Activated T-helper 9 cell treated with anti-CD3 and anti-CD28 coated beads, Interleukin-2, amount 50 U/mL, for 16 hours (primary cell): ENCODE measurements at regions not wholly inside any gene's neighbourhood (a gene's known extent, or its start where the extent isn't known, plus 50 kb on each side); places are given as distances from the start of the nearest gene placed in this dataset.
"Not testable (repeated sequence)": the region's sequence is repeated elsewhere in the genome, so short reads cannot be mapped to it uniquely, and the experiment has no call there.

Source experiments
- DNase-seq: peaks from one replicate; pipeline ENCODE4 v3.0.0-alpha.2; 2020; ENCODE audit warnings: low read depth

DNA sequence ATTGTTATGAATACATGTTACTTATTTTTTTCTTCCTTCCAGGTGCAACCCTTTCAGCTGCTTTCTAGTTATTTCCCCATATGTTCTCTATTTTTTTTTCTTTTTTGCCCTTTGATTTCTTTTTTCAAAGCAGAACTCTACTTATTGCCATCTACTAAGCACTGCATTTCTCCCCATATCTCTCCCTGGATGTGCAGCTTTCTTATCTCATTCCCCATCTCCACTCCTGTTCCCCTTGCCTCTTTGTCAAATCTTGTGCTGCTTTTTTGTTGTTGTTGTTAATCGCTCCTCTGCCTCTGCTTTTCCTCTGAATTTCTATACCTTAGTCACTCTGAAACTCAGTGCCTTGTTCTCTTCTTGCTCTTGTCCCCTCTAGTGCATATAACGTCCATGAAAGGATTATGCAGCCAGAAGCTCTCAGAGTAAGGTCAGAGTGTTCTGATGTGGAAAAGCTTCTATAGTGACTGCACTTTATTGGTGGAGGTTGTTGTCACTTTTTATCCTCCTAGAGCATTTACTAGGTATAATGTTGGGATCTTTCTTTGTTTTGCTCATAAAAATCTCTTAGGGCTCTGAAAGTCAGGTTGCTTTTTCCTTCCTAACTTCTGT, 51.1 kb upstream of the JADE1 start:
- DNase-seq = no peak

DNA sequence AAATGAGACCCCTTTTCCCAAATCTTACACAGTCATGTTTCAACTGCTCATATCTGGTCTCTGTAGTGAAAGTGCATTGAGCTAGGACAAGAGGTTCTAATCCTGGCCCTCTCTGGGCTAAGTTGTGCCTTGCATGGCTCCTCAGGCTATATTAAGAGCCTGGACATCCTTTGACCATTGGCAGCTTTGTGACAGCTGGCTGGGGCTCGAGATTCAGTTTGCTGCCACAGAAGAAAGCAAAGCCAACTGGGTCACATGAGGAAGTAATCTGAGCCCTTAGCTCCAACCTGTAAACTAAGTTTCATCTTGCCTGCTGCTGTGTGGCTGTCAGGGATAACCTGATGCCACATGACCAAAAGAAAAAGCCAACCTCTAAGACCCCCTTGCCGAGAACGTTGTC, 51.8 kb upstream of the JADE1 start:
- DNase-seq = no peak

DNA sequence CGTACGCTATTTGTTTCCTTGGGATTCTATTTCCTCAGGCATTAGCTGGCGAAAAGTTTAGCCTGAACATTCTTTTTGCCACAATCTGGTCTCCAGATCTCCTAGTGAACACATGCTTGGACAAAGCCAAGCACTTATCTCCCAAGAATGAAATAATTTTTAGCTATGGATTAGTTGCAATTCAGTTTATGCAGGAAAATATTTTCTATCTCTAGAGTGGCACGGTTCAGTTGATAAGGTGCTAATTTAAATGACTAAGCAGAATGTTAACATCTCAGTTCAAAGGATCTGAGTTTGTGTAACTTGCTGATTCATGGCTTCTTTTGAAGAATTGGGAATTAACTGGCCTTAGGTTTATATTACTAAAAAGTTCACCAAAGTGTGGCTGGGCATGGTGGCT, 58.1 kb upstream of the JADE1 start:
- DNase-seq = no peak

DNA sequence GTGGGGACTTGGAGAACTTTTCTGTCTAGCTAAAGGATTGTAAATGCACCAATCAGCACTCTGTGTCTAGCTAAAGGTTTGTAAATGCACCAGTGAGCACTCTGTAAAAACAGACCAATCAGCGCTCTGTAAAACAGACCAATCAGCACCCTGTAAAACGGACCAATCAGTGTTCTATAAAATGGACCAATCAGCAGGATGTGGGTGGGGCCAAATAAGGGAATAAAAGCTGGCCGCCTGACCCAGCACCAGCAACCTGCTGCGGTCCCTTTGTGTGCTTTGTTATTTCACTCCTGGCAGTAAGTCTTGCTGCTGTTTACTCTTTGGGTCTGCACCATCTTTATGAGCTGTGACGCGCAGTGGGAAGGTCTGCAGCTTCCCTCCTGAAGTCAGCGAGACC, 67.8 kb upstream of the JADE1 start:
- not testable (repeated sequence) for DNase-seq

DNA sequence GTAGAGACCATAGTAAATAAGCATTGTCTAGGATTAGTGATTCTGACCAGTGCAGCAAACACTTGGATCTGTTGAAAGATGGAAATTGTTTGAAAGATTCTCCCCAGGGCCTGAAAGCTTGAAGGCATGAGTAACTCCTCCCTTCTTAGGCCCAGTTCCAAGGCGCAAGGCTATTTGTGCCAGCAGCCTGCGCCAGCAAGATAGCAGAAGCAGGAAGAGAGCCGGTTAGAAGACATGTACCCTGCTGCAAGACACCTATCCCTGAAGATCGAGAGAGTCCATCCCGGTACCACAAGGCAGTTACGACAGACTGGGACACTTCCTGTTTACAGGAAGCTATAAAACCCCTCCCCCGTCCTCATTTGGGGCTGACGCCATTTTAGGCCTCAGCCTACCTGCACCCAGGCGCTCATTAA, 72.4 kb upstream of the JADE1 start:
- no peak for DNase-seq

DNA sequence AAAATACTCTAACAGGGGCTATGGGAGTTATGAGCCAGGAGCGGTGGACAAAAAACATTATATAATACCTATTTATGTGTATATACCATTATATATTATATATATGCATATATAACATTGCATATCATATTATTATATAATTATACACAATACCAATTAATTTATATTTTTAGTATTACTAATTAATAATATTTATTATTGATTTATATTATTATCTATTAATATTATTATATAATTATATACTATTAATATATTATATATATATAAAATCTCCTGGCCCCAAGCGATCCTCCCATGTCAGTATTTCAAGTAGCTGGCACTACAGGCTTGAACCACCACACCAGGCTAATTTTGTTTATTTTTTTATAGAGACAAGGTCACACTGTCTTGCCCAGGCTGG, 73.8 kb upstream of the JADE1 start:
- DNase-seq = no peak

DNA sequence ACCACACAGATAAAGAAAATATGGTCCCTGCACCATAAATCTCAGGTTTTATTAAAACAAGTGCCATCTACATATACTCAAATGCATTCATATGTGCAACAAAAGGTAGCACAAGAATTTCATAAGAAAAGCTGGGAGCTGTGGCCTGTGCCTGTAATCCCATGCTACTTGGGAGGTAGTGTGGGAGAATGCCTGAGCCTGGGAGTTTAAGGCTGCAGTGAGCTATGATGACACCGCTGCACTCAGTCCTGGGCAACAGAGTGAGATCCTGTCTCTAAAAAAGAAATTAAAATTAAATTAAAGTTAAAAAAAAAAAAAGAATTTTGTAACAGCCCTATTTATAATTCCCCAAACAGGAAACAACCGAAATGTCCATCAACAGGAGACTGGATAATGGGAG, 81.3 kb upstream of the JADE1 start:
- no peak for DNase-seq

DNA sequence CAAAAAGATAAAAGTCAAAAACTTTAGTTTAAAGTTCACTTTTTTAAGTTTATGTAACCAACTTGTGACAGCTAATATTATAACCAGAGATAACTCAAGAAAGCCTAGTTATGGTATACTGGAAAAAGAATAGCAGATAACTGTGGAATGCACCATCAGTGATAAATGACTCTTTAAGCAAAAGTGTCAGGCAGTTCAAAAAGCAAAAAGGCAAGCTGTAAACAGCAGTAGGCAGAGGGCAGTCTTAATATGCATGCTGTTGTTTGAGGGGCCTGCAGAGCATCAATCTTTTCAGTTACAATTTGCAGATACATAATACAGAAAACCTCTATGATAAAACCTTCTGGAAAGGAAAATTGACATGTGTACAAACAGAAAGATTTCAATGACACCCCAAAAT, 81.8 kb upstream of the JADE1 start:
- no peak for DNase-seq

DNA sequence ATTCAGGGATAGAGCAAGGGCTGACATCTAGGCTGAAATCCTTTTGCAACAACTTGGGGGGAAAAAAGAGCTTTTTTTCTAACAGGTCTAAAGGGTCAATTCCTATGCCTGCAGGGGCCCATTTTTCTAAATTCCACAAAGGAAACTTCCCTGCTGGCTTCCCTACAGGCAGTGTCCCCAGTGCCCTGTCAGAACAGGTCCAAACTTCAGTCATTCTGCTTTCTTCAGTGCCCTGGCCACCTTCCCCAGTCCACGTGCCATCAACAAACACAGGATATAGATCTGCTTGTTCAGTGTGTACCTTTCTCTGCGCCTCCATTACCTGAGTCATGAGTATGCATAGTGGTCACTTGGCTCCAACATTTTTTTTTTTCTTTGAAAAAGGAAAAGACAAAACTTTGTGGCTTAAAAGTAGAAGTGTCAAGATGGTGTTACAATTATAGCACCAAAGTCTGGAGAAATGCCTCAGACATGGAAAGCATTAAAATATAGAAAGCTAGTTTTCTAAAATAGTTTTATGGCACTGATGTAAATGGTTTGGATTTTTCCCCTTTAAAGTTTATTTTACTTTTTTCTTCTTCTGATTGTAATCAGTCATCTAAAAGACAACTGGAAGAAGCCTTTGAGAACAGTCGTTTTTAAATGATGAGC, 84.0 kb upstream of the JADE1 start:
- no peak for DNase-seq

DNA sequence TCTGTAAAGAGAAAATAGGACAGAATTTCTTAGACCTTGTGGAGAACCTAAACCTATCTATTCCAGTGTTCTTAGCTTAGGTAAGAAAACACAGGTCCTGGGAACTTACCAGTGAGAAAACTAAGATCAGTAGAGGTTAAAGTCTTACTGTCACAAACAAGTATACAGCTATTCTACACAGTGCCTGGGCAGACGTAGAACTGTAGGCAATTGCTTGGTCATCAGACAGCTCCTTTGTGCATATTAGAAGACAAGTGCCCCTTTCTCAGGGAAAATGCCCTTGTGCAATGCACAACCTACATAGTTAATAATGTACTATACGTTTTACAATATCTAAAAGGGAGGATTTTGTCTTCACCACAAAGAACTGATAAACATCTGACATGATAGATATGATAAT, 86.6 kb upstream of the JADE1 start:
- DNase-seq = no peak

DNA sequence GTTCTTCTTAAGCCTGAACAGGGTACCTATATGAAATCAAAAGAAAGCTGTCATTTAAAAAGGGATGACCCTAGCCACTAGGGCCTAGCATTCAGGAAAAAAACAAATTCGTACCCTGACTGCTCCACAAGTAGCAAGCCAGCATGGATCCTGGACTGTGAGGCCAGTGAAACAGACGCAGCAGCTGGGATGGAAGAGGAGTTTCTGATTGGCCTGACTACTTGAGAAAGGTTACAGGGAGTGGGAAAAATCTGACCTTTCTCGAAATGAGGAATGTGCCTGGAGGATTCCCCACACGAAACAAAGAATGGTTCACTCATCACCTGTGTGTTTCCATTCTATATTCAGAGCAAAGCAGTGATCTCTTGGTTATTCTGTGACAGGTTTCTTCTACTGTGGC, 87.6 kb upstream of the JADE1 start:
- DNase-seq = no peak

DNA sequence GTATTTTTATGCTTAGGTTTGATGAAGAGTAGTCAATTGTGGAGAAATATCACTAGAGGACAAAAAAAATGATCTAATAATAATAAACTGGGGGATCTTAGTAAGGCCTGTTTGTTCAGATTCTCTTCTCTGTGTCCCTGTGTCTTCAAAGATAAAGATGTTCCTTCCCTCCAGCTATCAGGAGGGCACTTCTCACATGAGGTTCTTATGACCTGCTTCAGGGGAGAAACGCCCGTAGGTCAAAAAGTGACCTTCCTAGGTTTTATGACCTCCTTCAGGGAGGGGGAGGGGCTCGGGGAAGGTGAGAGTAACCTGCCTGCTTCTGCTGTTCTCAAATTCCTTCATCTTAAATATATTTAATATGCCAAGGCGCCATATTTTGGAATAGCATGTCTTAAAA, 89.2 kb upstream of the JADE1 start:
- DNase-seq = no peak

DNA sequence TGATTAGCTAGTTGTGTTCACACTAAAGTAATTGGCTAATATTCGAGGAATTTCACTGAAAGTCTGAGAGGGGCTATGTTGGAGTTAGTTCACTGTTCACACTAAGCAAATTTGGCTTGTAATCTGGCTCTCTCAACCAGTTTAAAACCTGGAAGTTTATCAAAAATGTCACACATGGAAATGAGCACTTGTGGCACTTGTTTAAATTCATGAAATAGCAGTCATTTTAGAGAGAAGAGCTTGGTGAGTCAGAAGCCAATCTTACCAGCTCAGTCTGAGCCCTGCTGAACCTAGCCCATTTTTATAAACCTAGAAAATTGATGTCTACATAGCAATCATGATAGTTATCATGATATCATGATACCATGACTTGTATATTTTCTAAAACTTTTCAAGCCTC, 90.7 kb upstream of the JADE1 start:
- DNase-seq = no peak

DNA sequence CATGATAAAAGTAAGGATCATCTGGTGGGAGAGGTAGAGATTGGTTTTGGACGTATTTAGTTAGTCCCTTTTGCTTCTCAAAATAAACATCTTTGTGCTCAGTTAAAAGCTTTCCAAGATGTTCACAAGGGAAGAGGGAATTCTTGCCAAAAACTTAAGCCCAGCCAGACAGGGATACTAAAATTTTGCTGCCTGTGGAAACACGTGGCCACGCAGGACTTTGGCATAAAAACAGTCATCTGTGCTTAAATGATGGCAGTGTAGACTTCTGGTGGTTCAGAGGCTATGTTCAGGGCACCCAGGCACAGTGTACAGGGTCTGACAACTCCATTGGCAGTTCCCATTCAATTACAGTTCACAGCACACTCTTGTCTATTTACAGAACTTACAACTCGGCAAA, 93.2 kb upstream of the JADE1 start:
- DNase-seq = no peak

DNA sequence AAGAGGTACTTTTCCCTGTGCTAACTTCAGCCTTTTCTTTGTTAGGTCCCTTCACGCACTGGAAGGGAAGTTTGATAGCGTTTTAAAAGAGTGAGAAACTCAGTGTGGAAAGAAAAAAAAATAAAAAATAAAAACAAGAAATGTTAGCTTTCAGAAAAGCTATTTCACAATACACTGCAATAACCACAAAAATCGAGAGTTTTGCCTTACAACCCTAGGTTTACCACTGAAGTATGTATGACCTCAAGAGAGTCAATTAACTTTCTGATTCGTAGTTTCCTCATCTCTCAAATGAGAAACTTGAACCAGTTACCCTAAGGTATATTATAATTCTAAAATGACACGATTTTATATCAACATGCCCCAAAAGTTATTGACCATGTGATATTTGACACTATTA, 93.9 kb upstream of the JADE1 start:
- DNase-seq = no peak

DNA sequence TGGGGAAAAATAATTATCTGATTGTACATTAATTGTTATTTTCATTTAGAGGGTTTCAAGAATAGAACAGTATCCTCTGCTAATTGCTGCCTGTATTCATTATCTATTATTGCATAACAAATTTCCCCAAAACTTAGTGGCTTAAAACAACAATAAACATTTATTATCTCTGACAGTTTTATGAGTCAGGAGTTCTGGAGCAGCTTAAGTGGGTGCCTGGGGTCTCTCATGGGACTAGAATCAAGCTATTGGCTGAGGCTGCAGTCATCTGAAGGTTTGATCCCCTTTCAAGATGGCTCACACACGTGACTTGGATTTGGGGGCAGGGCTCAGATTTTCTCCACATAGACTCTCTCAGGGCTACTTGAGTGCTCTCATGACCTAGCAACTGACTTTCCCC, 98.1 kb upstream of the JADE1 start:
- DNase-seq = no peak

DNA sequence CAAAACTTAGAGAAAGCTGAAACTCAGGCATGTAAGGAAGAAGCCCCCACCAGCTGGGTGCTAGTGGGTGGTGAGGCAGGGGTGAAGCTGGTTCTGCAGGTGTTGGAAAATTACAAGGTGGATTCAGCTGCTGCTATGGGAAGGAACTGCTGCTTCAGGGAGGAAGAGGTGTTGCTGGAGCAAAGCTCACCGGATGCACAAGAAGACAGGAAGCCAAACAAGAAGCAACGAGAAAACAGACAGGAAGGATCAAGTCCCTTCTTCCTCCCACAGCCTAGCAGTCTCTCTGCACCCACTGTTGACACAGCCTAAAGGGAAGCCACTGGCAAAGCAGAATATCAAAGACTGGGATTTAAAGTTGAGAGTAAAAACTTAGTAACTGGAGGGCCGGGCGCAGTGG, 100.2 kb upstream of the JADE1 start:
- no peak for DNase-seq

DNA sequence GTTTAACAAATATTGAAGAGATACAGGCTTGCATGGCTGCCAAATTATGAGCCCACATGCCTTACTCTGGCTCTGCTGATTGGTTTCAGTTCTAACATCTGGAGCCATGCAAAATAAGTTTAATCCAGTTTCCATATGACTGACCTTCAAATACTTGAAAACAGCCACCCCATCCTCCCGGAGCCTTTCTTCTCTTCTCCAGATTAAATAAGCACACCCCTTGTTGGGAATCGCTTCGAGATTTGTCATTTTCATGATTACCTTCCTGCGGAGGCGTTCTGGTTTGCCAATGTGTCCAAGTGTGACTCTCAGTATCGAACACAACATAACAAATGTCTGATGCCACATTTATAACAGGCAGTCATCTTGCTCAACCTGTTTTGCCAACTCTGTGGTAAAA, 101.6 kb upstream of the JADE1 start:
- DNase-seq = no peak

DNA sequence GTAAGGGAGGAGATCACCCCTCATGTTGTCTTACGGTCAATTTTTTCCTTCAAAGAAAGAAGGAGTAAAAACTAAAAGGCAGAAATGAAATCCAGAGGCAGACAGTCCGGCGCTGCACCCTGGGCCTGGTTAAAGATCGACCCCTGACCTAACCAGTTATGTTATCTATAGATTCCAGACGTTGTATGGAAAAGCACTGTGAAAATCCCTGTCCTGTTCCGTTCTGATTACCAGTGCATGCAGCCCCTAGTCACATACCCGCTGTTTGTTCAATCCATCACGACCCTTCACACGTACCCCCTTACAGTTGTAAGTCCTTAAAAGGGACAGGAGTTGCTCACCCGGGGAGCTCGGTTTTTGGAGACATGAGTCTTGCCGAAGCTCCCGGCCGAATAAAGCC, 105.6 kb upstream of the JADE1 start:
- DNase-seq = no peak

DNA sequence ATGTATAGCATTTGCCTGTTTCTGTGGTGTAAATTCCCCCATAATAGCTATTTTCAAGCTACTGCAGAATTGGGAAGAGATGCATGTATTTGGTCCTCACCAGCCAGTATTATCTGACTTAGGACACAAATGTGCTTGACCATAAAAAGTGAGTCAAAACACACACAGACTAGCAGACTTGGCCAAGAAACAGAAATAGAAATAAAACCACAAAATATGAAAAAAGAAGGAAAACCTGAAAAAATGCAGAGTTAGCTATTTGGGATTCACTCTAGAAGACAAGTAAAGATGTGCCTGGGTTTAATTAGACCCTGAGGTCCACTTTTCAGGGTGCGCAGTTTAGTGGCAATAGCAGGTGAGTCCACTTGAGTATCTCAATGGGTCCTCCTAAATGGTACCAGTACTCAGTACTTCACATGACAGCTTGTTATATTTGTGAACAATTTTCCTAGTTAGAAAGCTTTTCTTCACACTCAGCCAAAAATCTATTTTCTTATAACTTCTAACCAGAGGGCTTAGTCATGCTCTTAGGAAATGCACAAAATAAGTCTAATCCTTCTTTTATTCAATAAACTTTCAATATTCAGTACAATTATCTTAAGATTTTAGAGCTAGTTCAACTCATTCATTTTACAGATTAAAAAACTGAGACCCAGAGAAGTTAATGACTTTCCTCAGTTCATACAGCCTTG, 108.7 kb upstream of the JADE1 start:
- DNase-seq = no peak

DNA sequence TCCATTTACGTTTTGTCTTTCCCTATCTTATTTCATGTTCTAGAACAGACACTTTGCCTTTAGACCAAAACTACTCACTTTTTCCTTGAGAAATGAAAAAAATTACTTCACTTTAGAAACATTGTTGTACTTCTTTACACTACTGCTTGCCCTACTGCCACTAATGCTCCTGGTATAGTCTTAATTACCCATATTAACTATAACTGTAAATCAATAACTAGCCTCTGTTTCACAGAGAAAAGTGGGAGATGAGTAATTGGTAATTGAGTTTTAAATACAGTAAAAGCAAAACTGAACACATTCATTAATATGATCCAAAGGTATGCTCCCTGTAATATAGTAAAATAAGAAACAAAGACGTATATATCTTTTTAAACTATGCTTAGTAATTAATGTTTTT, 111.1 kb upstream of the JADE1 start:
- DNase-seq = no peak

DNA sequence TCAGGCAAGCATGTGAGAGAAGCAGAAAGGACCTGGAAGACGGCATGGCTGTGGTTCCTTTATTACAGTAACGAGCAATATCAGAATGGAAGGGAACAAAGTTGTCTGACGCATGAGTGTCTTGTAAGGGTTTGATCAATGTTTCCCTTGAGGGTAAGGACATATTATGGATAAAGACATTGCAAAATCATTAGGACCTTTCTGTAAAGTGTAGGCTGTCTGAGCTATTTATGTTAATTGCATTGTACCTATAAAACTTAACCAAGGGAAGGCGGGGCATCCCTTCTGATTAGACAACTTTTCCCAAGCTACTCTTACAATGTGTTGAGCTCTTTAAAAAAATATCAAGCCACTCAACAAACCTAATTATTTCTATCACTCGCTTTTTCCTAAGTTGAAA, 112.2 kb upstream of the JADE1 start:
- DNase-seq = no peak

DNA sequence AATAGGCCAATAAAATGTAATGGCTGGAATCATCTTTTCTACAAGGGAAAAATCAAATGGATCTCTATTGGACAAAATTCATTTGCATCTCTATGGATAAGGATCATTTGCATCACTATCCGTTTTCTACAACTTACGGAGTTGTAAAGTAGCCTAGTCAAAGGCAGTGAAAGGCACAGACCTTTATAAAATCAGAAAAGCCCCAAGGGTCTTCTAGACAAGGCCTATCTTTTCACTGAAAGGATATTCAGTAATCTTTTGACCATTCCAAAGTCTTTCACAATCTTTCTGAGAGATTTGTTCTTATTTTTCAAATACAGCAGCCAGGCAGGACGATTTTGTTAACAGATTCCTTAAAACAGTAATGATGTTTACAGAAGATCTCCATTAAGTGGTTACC, 119.5 kb upstream of the JADE1 start:
- no peak for DNase-seq

DNA sequence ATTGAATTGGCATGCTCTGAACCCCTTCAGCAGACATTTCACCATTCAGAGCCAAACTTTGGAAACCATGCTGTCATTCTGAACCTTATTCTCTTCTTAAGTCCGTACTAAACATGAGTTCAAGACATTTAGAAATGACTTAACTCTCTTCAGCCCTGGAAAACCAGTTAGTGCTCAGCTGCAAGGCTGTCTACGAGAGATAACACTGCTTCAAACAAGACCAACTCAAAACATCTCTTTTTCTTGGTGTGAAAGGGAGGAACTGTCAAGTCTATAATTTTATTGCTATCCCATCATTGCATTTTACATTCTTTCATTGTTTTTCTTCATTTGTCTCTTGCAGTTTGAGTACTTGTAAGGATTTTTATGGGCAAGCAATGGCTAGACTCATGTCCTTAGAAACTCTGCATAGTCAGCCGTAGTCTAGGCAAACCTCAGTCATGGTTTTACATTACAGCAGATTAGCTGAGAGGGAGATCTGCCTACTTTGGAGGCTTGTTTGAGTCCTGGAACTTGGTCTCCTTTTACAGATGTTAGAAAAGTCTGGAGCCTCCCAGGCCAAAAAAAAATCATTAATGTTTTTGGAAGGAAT, 120.6 kb upstream of the JADE1 start:
- DNase-seq = no peak
